RKO (cell line): ENCODE measurements at regions not wholly inside any gene's neighbourhood (a gene's known extent, or its start where the extent isn't known, plus 50 kb on each side); places are given as distances from the start of the nearest gene placed in this dataset.
"Not testable (repeated sequence)": the region's sequence is repeated elsewhere in the genome, so short reads cannot be mapped to it uniquely, and the experiment has no call there.

Experiments
- DNase-seq: peaks from one replicate; pipeline ENCODE4 v3.0.0-alpha.2; 2016; ENCODE audit warnings: low spot score

DNA sequence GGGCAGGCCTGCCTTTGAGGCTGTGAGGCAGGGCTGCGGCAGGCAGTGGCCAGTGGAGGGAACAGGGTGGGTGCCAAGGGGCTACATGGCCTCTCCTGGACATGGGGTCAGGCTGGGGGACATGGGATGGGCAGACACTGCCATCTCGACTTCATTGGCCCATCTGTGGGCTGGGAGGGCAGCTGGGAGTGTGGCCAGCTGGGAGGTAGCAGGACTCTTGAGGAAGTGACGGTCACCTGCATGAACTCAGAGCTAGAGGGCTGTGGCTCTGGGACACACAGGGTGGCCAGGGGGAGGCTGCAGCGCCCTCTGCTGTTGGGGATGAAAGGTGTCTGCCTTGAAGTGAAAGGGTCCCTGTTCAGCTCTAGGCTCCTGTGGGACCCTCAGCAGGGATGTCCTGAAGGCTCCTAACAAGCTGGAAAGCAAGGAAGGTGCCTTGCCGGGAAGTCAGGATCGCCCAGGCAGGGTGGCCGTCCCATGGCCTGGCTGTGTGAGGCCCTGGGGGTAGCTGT, 244.0 kb downstream of the ANKRD30B start:
- DNase-seq: not testable (repeated sequence)

DNA sequence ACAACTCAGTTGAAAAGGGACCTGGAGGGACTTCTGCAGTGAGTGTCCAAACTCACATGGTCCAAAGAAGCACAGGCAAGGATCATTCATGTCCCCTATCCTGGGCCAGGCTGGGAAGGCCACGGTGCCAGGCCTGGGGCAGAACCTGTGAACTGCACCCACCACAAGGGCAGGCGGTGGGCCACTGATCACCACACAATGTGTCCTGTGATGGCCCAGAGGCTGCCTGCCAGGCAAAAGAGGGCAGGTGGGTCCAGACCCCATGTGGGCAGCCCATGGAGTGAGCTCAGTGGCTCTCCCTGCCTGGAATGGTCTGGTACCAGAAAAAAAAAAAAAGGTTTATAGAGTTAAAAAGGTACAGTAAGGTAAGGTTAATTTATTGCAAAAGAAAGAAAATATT, 244.8 kb downstream of the ANKRD30B start:
- DNase-seq: not testable (repeated sequence)

DNA sequence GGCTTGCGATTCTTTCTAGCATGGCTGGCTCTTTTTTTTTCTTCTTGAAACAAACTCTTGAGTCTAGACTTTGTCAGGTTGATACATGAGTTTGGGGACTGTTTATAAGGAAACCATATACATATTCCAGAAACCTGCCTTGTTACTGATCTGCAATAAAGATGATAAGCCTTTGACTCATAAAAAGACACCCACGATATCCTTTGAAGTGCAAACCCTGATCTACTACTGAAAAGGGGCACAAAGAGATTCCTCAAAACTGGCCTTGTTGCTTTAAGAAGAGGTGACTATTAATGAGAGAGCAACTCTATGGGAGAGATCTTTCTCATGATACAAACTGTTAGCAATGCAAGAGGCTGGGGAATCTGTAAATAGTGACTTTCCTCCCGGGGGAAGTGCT, 247.1 kb downstream of the ANKRD30B start:
- not testable (repeated sequence) for DNase-seq

DNA sequence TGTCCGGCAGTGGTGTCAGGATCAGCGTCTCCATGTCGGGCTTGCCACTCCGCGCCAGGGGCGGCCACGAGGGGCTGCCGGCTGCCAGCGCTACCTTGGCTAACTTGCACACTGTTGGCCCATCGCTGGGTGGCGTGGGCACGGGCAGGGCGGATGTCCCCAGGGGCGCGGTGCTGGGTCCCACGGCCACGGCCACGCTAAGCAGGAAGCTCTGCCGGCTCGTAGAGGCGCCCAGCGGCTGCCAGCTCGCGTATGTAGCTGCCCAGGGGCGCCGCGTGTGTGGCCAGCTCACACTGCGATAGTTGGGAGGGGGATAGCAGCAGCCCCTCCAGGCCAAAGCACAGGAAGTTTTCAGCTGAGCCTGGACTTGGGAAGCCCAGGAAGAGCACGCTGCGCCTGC, 249.4 kb downstream of the ANKRD30B start:
- no peak for DNase-seq

DNA sequence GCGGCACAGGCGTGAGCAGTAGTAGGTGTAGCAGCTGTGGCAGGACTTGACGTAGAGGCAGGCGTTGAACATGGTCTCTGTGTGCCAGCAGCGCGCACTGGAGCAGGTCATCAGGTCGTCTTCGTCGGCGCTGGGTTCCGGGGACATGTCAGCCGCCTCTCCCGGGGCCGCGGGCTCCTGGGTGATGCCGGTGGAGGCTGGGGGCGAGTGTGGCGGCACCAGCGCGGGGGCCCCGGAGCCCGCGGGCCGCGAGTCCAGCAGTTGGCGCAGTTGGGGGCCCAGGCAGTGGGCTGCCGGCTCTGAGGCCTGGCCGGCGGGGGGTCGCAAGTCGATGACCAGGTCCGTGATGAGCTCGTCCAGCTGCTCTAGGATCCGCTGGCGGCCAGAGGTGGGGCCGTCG, 249.9 kb downstream of the ANKRD30B start:
- DNase-seq: not testable (repeated sequence)

DNA sequence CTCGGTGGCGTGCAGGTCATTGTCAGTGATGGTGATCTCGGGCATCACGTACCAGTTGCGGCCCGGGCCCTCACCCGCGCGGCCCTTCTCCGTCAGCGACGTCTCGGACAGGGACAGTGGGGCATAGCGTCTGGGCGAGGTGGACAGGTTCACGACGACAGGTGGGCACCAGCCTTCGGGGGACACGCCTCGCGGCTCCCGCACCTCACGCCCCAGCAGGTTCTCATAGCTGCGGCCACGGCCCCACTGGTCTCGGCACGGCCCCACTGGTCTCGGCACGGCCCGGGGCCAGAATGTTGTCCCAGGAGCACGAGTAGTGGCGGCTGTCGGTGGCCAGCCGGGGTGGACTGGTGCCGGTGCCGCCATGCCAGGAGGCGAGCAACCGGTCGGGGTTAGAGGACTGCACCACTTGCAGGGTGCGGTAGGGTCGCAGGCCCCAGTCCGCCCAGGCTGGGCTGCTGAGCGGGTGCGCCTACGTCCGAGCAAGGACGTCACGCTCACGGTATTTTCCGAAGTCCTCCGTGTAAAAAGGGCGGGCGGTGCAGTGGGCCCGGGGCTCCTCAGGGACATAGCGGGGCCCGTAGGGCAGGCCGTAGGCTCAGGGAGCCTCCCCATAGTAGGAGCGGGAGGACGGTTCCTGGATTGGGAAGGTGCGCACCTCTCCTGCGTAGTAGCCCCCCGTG, 250.5 kb downstream of the ANKRD30B start:
- DNase-seq: not testable (repeated sequence)

DNA sequence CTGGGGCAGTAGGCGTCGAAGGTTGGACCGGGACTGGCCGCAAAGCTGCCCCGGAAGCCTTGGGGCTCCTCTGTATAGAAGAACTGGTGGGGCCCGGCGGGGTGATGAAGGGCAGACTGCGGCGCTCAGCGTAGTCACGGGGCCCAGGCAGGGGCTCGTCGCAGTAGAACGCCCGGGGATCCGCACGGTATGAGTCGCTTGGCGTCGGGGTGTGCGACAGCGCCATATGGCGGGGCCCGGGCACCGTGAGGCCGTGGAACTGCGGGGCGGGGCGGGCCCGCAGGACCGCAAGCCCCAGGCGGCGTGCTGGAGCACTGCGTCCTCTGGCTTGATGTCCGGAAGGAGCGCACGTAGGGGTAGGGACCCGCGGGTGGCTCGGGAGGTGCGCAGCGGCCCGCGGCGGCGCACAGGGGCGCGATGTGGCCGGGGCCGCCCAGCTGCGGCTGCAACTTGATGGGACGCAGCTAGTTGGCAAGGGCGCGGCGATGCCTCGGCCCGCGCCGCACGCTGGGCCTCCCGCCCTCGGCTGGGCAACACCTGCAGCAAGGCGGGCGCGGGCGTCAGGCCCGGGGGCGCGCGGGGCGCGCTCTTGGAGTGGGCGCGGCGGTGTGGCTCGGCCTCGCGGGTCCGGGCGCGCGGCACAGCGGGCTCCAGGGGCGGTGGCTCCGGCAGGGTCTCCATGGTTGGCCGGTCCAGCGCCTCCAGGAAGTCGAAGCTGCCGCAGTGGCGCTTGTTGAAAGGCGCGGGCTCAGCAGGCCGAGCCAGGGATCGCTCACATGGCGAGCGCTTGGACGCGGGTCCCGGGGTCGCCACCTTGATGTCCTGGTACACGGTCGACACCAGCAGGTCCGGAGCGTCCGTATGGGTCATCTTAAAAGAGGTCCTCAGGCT, 251.4 kb downstream of the ANKRD30B start:
- DNase-seq: no peak

DNA sequence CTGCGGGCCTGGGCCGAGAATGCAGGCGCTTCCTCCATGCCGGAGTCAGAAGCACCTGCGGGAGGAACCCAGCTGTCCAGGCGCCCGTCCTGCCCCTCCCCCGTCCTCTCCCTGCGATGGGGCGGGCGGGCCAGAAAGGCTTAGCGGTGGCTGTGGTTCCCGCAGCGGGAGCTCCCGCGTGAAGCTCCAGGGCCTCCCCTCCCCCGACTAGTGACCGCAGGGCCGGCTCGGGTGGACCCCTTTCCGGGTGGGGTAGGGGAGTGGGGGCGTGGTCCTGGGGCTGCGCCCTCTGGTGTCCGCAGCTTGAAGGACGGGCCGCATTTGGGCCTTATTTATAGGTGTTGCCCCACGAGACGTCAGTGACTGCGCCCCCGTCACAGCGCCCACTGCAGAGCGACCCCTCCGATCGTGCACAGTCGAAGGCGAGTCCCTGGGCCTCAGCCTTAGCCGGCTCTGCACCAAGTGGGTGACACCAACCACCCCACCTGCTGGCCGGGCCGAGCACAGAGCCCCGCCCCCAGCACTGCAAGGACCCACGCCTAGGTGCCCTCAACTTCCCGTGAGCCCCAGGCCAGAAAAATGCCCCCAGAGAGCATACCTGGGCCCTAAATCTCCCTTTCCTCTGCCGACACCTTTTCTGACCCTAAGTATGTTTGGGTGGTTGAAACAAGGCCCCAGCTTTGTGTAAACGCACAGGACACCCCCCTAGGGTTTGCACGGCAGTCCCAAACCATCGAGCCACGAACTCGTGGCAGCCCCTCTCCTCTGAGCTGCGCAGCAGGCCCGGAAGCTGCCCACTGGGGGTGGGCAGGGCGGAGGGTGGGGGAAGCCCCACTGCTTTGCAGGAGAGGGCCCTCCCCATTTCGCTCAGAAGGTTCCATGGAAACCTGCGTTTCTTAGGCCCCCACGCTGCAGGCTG, 252.4 kb downstream of the ANKRD30B start:
- DNase-seq: not testable (repeated sequence)

DNA sequence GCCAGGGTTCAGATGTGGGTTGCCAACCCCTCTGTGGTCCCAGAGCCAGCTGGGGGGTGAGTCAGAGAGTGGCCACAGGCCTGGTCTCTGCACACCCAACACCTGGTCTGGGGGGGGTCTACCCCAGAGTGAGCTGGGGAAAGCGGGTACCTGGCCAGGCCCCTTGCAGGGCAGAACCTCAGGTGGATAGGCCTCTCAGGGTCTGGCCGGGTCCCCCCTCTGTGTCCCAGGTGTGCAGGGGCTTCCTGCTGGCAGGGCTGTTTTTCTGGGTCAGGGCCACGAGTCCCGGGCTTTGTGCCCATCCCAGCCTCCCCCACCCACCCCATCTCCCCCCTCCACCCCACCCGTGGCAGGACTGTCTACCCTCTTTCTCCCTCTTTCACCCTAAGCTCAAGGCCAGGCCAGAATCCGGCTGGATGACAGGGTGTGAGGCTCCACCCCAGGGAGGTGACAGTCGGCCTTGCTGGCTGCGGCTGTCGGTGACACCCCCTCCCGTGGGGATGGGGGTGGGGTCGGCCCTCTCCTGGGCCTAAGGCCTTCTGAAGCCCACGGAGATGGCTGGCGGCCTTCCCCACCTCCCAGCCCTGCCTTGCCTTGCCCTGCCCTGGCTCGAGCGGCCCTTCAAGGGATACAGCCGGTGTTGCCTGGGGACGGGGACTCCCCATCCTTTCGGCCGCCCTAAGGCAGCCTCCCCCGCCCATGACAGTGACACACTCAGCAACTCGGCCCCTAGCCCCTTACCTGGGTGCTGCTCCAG, 253.2 kb downstream of the ANKRD30B start:
- DNase-seq: not testable (repeated sequence)

DNA sequence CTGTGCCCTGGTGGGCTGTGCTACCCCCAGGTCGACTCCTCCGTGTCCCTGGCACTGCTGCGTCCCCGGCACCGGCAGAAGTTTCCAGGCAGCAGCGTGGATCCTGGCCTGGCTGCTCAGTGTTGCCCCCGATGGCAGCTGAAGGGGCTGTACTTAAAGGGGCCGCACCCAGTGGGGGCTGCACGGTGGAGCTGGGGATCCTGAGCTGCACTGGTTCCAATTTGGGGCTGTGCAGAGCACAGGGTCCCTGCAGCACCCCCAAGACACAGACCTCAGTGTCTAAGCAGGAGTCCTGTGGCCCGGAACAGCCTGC, 253.8 kb downstream of the ANKRD30B start:
- not testable (repeated sequence) for DNase-seq

DNA sequence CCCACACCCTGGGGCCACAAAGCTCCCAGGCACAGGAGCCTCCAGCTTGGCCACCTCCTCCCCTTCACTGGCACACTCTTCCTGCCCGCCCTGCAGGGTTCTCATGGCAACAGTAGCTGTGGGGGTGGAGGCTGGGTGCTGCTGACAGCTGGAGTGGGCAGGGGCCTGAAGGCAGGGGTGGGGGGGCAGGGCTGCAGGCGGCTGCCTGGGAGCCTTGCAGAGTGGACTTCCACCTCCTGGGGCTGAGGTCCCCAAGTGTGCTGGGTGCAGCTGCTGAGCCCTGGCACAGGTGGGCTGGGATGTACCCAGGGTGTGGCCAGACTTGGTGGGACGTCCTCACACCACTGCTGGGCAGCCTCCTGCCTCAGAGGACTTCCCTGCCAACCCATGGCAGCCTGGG, 254.8 kb downstream of the ANKRD30B start:
- not testable (repeated sequence) for DNase-seq

DNA sequence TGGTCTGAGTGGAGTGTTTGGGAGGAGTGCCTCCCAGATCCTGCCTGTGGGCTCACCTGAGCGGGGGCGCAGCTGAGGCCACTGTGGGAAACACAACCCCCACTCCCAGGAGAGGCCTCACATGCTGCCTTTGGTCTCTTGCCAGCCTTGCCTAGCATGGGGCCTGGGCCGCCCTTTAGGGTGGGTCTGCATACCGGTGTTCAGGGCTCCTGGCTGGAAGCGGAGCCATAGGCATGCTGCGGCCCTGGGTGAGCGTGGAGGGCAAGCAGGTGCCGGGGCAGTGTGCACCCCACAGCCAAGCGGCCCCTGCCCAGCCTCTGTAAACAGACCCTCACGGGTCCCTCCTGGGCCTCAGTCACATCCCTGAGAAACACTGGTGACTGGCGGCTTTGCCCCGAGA, 255.3 kb downstream of the ANKRD30B start:
- DNase-seq: not testable (repeated sequence)

DNA sequence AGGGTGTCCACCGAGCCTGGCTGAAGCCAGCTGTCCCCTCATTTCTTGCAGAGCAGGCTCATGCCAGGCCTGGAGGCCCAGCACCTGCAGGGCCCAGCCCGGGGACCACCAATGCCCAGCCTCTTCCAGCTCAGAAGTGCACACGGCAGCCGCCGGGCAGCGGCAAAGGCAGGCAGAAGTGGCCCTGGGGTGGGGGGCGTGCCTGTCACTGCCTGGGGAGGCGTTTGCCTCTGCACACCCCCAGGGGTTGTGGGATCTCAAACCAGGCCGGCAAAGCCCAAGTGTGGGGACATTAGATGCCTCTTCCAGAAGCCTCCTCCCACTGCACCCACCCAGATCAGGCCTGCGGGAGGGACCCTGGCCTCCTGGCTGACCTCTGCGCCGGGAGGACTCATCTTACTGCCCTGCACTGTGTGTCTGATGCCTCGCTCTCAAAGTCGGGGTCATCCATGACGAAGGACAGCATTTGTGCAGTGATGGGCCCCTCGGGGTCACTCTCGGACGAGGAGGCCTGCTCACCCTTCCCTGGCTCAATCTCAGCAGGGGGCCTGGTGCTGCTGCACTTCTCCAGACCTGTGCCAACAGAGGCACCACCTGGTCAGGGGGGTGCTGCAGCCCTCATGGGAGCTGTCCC, 255.8 kb downstream of the ANKRD30B start:
- DNase-seq: not testable (repeated sequence)

DNA sequence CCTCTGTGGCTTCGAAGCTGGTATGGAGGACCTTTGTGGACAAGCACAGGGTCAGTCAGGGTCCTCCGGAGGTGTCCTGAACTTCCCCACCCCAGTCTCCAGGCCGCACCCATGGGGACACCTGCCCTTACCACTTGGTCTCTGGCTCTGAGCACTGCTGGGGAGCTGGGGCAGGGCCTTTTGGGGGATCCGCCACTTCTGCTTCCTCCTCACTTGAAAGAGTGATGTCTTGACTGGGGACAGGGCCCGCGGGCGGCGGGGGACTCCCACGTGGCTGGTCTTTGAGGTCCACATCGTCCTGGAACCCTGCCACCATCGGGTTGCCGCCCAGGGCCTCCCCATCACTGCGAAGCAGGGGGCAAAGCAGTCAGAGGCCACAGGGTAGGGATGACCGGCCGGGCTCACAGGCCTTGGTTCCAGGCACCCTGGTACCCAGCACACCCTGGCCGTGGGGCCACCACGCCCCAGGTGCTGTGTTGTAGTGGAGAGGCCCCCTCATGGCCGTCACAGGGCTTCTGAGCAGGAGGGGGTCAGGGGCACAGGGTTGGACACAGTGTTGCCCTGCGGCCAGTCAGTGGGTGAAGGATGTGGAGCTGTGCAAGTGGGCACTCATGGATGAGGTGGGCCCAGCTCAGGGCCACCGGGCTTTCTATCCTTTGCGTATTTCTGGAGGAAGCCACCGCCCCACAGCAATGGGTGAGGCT, 256.4 kb downstream of the ANKRD30B start:
- not testable (repeated sequence) for DNase-seq

DNA sequence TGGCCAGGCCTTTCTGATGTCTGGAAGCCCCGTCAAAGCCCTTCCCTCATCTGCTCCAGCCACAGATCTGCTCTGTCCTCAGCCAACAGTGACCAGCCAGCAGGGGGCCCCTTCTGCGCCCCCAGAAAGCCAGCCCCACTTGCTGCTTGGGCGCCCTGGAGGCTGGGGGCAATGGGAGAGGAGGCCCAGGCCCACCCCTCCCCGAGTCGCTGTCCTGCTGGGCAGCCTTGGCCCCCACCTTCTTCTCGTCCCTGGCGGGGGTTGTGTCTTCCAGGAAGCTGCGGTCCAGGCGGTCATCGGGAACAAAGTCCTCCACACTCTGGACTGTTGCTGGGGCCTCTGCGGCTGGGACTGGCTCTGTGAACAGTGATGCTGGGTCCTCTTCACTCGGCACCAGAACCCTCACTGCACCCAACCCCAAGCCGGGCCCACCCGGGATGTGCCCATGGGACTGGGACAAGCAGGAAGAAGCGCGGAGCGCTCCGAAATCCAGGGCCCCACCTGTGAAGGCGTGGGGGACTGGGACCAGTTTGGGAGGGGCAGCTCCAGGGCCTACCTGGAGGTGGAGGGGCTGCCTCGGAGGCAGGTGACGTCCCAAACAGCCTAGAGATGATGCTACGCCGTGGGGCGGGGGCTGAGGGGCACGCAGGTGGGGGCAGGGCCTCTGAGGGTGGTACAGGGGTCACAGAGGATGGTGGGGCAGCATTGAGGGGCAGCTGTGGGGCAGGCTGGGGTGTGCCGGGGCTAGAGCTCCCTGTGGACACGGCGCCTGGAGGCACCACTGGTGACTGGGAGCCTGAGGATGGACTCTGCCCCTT, 257.6 kb downstream of the ANKRD30B start:
- DNase-seq: no peak

DNA sequence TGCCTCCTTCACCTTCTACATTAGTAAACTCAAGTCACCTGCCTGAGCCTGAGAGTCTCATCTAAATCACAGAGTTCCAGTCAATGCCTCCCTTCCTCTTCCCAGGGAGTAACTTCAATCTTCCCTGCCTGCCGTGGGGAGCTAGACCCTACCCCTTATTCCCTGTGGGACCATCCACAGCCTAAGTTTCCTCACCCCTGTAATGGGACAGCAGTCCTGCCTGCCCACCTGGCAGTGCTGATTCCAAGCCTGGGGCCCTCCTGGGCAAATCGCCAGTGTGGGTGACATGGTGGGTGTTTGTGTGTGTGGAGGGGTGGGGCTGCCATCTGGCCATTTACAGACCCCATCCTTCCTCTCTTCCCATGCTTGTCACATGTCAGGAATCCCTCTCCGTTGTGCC, 258.6 kb downstream of the ANKRD30B start:
- DNase-seq: not testable (repeated sequence)

DNA sequence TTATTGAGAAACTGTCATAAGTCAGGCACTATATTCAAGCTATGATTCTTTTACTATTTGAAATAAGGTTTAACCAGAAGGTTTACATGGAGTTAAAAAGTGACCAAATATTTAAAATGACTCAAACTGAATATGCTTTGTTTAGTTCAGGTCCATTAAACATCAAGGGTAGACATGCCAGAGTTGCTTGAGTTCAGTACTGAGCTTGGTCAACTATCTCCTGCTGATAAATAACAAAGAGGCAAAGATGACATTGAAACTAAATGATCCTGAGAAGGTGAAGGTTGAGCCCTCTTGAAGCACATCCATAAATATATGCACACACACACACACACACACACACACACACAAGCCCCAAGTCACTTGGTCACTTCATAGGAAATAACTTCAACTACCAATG, 278.1 kb downstream of the ANKRD30B start:
- not testable (repeated sequence) for DNase-seq

DNA sequence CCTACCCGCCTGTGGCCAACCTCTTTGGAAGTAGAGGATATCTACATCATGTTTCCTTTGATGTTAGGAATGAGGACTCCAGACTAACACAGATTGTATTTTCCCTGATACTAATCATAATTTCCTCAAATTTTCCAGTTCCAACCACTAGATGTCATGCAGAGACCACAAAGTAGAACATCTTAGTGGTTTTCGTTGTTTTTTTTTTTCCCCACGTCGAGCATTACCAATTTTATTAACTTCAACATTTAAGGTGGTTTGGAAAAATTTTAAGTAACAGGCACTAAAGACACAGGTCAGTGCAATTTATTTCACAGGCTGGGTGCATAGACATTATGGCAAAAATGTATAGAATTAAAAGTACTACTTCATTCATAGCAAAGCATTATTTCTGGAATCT, 280.1 kb downstream of the ANKRD30B start:
- DNase-seq: not testable (repeated sequence)

DNA sequence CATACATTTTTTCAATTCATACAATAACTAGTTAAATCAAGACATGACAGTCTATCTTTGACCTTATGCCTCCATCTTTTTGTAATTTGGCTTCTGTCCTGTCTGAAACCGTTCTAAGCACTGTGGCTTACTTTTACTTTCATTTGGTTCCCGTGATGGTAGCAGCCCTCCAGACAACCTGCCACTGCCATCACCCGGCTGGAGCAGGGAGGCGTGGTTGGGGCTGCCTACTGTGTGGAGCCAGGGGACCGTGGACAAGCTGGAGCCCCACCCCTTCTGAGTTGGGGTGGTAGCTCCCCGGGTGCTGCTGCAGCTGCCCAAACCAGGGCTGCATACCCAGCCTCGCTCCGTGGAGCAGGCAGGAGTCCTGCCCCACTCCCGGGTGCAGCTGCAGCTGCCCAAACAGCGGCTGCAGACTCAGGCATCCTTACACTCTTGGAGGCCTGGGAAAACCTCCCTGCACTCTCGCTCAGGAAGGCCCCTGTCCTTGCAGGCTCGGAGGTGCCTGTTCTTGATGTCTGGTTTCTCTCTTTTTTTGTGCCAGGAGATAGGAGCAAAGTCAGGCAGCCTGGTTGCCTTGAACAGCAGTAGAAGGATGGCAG, 312.4 kb downstream of the ANKRD30B start:
- DNase-seq: not testable (repeated sequence)
